ENCODE measurements at regions not wholly inside any gene's neighbourhood (a gene's known extent, or its start where the extent isn't known, plus 50 kb on each side); places are given as distances from the start of the nearest gene placed in this dataset.

DNA sequence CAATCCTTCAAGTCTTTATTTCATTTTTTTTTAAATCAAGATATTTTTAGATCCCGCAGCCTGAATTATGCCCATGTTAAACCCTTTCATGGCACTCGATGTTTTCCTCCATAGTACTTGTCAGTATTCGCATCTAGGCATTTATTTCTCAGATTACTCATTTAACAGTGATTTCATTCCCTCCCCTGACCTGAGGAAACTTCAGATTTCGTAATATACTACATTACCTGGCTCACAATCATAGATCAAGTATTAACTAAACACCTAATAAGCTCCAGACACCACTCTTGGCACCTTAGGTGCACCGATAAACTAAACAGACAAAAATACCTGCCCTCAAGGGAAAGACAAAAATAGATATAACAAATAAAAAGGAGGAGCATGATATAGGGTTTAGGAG, 413.2 kb upstream of the GJE1 start:
- no peak overlapping the region for H3K27ac Mint-ChIP-seq (ENCODE audit: unreplicated experiment)
- Histone ChIP-seq H3K4me3 (ENCODE audit: insufficient read depth, low read depth, low read length) (no peak overlapping the region), H3K9ac (ENCODE audit: low read length) (no peak overlapping the region), H3K79me2 (ENCODE audit: insufficient read depth, low read length) (no peaks in the 10 kb centered on the region), H3K36me3 (ENCODE audit: insufficient read depth, low read length) (no peaks in the 10 kb centered on the region), H3K27me3 (ENCODE audit: insufficient read depth, low read length) (no peaks in the 10 kb centered on the region), H3K4me2 (ENCODE audit: low read length) (no peak overlapping the region), H4K20me1 (ENCODE audit: insufficient read depth, low read length) (no peaks in the 10 kb centered on the region), H3K9me3 (ENCODE audit: insufficient read depth, low read depth, low read length) (no peaks in the 10 kb centered on the region), H3K4me1 (ENCODE audit: insufficient read depth, low read length) (no peaks in the 10 kb centered on the region), H3K27ac (ENCODE audit: low read depth, low read length) (no peak overlapping the region), H2AFZ (ENCODE audit: low read depth, low read length) (no peak overlapping the region)
- no peak overlapping the region for H3K4me3 Mint-ChIP-seq (ENCODE audit: unreplicated experiment)
- H3K9me3 Mint-ChIP-seq (ENCODE audit: unreplicated experiment): peaks cover 2% of the 10 kb centered on the region
- no peak for DNase-seq (ENCODE audit: low read depth)
- TF ChIP-seq, protein P1, sequence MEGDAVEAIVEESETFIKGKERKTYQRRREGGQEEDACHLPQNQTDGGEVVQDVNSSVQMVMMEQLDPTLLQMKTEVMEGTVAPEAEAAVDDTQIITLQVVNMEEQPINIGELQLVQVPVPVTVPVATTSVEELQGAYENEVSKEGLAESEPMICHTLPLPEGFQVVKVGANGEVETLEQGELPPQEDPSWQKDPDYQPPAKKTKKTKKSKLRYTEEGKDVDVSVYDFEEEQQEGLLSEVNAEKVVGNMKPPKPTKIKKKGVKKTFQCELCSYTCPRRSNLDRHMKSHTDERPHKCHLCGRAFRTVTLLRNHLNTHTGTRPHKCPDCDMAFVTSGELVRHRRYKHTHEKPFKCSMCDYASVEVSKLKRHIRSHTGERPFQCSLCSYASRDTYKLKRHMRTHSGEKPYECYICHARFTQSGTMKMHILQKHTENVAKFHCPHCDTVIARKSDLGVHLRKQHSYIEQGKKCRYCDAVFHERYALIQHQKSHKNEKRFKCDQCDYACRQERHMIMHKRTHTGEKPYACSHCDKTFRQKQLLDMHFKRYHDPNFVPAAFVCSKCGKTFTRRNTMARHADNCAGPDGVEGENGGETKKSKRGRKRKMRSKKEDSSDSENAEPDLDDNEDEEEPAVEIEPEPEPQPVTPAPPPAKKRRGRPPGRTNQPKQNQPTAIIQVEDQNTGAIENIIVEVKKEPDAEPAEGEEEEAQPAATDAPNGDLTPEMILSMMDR (IDR thresholded peaks at IDR 0.05; ENCODE audit: insufficient read depth, low read depth, low read length): no peak
- TF ChIP-seq EZH2 (IDR thresholded peaks at IDR 0.05; ENCODE audit: insufficient read depth, low read length): no peak
- no peaks in the 10 kb centered on the region for H3K27me3 Mint-ChIP-seq (ENCODE audit: low read depth, unreplicated experiment)
- H3K36me3 Mint-ChIP-seq (ENCODE audit: low read depth, unreplicated experiment): no peaks in the 10 kb centered on the region
- no peaks in the 10 kb centered on the region for H3K4me1 Mint-ChIP-seq (ENCODE audit: low read depth, unreplicated experiment)
- FAIRE-seq: no peak

DNA sequence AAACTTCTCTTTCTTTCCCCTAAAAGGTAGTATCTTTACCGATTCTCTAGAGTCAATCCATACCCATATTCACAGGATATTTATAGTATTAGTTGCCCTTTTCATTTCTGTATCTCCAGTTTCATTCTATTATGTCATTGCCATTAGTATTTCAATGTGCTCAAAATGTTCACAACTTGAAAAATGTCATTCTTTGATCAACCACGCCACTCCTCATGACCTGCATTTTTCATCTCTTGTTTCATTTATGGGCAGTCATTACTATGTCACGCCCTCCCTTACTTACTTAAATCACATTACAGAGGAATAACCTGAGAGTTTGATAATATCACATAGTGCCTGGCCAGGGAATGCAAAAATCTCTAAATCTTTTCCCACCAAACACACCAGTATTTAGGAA, 427.3 kb upstream of the GJE1 start:
- no peaks in the 10 kb centered on the region for H3K27me3 ChIP-seq (ENCODE audit: insufficient read depth, low read length)

DNA sequence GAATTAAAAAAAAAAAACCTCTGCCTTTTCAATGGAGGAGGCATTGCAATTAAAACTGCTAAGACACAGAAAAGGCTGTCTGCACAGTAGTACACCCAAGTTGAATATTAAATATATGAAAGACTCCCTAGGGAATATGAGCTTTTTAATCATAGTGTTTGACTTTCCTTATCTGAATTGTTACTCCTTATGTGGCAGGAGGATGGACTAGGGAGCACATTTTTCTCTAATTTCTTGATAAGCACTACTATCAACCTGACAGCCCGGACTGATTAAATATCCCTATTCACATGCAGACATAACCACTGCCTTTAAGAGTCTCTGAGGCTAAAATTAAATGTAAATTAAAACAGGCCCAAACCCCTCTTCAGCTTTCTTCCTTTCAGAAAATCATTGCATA, 428.6 kb upstream of the GJE1 start:
- Mint-ChIP-seq H3K9me3 (ENCODE audit: unreplicated experiment) (no peaks in the 10 kb centered on the region), H3K27me3 (ENCODE audit: low read depth, unreplicated experiment) (no peaks in the 10 kb centered on the region), H3K4me3 (ENCODE audit: unreplicated experiment) (no peak overlapping the region), H3K4me1 (ENCODE audit: low read depth, unreplicated experiment) (no peaks in the 10 kb centered on the region), H3K27ac (ENCODE audit: unreplicated experiment) (no peak overlapping the region), H3K36me3 (ENCODE audit: low read depth, unreplicated experiment) (no peaks in the 10 kb centered on the region)
- FAIRE-seq (no peak), DNase-seq (ENCODE audit: low read depth) (no peak)
- no peaks in the 10 kb centered on the region for H4K20me1 ChIP-seq (ENCODE audit: insufficient read depth, low read length)
- no peak overlapping the region for H3K4me3 ChIP-seq (ENCODE audit: insufficient read depth, low read depth, low read length)
- no peaks in the 10 kb centered on the region for H3K9me3 ChIP-seq (ENCODE audit: insufficient read depth, low read depth, low read length)
- no peak overlapping the region for H3K9ac ChIP-seq (ENCODE audit: low read length)
- no peaks in the 10 kb centered on the region for H3K36me3 ChIP-seq (ENCODE audit: insufficient read depth, low read length)
- no peak for TF ChIP-seq EZH2 (IDR thresholded peaks at IDR 0.05; ENCODE audit: insufficient read depth, low read length)
- TF ChIP-seq, protein P1 (IDR thresholded peaks at IDR 0.05; ENCODE audit: insufficient read depth, low read depth, low read length): no peak
- H2AFZ ChIP-seq (ENCODE audit: low read depth, low read length): no peak overlapping the region
- H3K27ac ChIP-seq (ENCODE audit: low read depth, low read length): no peak overlapping the region
- no peak overlapping the region for H3K4me2 ChIP-seq (ENCODE audit: low read length)
- H3K79me2 ChIP-seq (ENCODE audit: insufficient read depth, low read length): no peaks in the 10 kb centered on the region
- no peaks in the 10 kb centered on the region for H3K27me3 ChIP-seq (ENCODE audit: insufficient read depth, low read length)
- no peaks in the 10 kb centered on the region for H3K4me1 ChIP-seq (ENCODE audit: insufficient read depth, low read length)

More for the DNA sequence above, 427.3 kb upstream of the GJE1 start:
- H3K4me2 ChIP-seq (ENCODE audit: low read length): no peak overlapping the region
- H3K4me3 ChIP-seq (ENCODE audit: insufficient read depth, low read depth, low read length): no peak overlapping the region
- H3K9me3 ChIP-seq (ENCODE audit: insufficient read depth, low read depth, low read length): no peaks in the 10 kb centered on the region
- H3K27ac ChIP-seq (ENCODE audit: low read depth, low read length): no peak overlapping the region
- no peak overlapping the region for H3K4me3 Mint-ChIP-seq (ENCODE audit: unreplicated experiment)
- no peak overlapping the region for H2AFZ ChIP-seq (ENCODE audit: low read depth, low read length)
- no peak for FAIRE-seq
- no peak for DNase-seq (ENCODE audit: low read depth)
- H3K27ac Mint-ChIP-seq (ENCODE audit: unreplicated experiment): no peak overlapping the region
- H4K20me1 ChIP-seq (ENCODE audit: insufficient read depth, low read length): no peaks in the 10 kb centered on the region
- TF ChIP-seq EZH2 (IDR thresholded peaks at IDR 0.05; ENCODE audit: insufficient read depth, low read length): no peak
- TF ChIP-seq, protein P1 (IDR thresholded peaks at IDR 0.05; ENCODE audit: insufficient read depth, low read depth, low read length): no peak
- H3K36me3 ChIP-seq (ENCODE audit: insufficient read depth, low read length): no peaks in the 10 kb centered on the region
- no peak overlapping the region for H3K9ac ChIP-seq (ENCODE audit: low read length)
- no peaks in the 10 kb centered on the region for H3K27me3 Mint-ChIP-seq (ENCODE audit: low read depth, unreplicated experiment)
- no peaks in the 10 kb centered on the region for H3K79me2 ChIP-seq (ENCODE audit: insufficient read depth, low read length)
- H3K9me3 Mint-ChIP-seq (ENCODE audit: unreplicated experiment): no peaks in the 10 kb centered on the region
- H3K4me1 Mint-ChIP-seq (ENCODE audit: low read depth, unreplicated experiment): no peaks in the 10 kb centered on the region
- no peaks in the 10 kb centered on the region for H3K4me1 ChIP-seq (ENCODE audit: insufficient read depth, low read length)
- no peaks in the 10 kb centered on the region for H3K36me3 Mint-ChIP-seq (ENCODE audit: low read depth, unreplicated experiment)
